ENCODE measurements at regions not wholly inside any gene's neighbourhood (a gene's known extent, or its start where the extent isn't known, plus 50 kb on each side); places are given as distances from the start of the nearest gene placed in this dataset.

GRCh38 chr20:10741060-10741459 is 67.3 kb upstream of the JAG1 start:
- intact Hi-C loops (cut with micrococcal nuclease; ENCODE audit: unreplicated experiment): no loop called here
- H3K9me3 ChIP-seq (ENCODE audit: low read length): no peaks in the 10 kb centered on the region
- POLR2A ChIA-PET: interaction anchor here (1.2 kb wide), 1 partner anchor 303 kb away, joined by 3 read pairs; no protein-coding TSS in a partner anchor

GRCh38 chr20:10745790-10746189 is 72.0 kb upstream of the JAG1 start:
- no peak for DNase-seq (ENCODE audit: low spot score)
- Histone ChIP-seq H3K27ac (ENCODE audit: low read depth, low read length, poor library complexity, severe bottlenecking) (no peak overlapping the region), H2AFZ (ENCODE audit: low read length) (no peak overlapping the region), H3K79me2 (ENCODE audit: insufficient read depth, low read depth, low read length) (no peaks in the 10 kb centered on the region), H3K4me2 (ENCODE audit: low read length) (no peak overlapping the region), H3K9me3 (ENCODE audit: low read length) (no peaks in the 10 kb centered on the region), H3K9me2 (ENCODE audit: insufficient read depth, low read length) (no peaks in the 10 kb centered on the region), H4K20me1 (ENCODE audit: insufficient read depth, low read length) (no peaks in the 10 kb centered on the region), H3K4me1 (ENCODE audit: insufficient read depth, low read length, poor library complexity, severe bottlenecking) (no peaks in the 10 kb centered on the region), H3K4me3 (ENCODE audit: low read depth, low read length, poor library complexity, severe bottlenecking) (no peak overlapping the region), H3K36me3 (ENCODE audit: insufficient read depth, low read length) (no peaks in the 10 kb centered on the region)
- no peak for TF ChIP-seq CTCF (conservative IDR thresholded peaks at IDR 0.05; ENCODE audit: low read length)
- TF ChIP-seq EZH2phosphoT487 (IDR thresholded peaks at IDR 0.05; ENCODE audit: borderline replicate concordance, low read depth, low read length): no peak
- POLR2A ChIA-PET: no interaction called here
- BruUV-seq (replicated peaks): no TSS peak
- intact Hi-C loops (cut with micrococcal nuclease; ENCODE audit: unreplicated experiment): no loop called here
- CTCF ChIA-PET (ENCODE audit: unreplicated experiment): no interaction called here

More at GRCh38 chr20:10741060-10741459, 67.3 kb upstream of the JAG1 start:
- H3K4me1 ChIP-seq (ENCODE audit: insufficient read depth, low read length, poor library complexity, severe bottlenecking): no peaks in the 10 kb centered on the region
- H3K4me3 ChIP-seq (ENCODE audit: low read depth, low read length, poor library complexity, severe bottlenecking): no peak overlapping the region
- TF ChIP-seq CTCF (conservative IDR thresholded peaks at IDR 0.05; ENCODE audit: low read length) (no peak), EZH2phosphoT487 (IDR thresholded peaks at IDR 0.05; ENCODE audit: borderline replicate concordance, low read depth, low read length) (no peak)
- BruUV-seq (replicated peaks): no TSS peak
- H4K20me1 ChIP-seq (ENCODE audit: insufficient read depth, low read length): no peaks in the 10 kb centered on the region
- no peak overlapping the region for H3K27ac ChIP-seq (ENCODE audit: low read depth, low read length, poor library complexity, severe bottlenecking)
- no peaks in the 10 kb centered on the region for H3K36me3 ChIP-seq (ENCODE audit: insufficient read depth, low read length)
- no peak overlapping the region for H2AFZ ChIP-seq (ENCODE audit: low read length)
- no peak for DNase-seq (ENCODE audit: low spot score)
- no peak overlapping the region for H3K4me2 ChIP-seq (ENCODE audit: low read length)
- H3K9me2 ChIP-seq (ENCODE audit: insufficient read depth, low read length): no peaks in the 10 kb centered on the region
- H3K79me2 ChIP-seq (ENCODE audit: insufficient read depth, low read depth, low read length): no peaks in the 10 kb centered on the region
- CTCF ChIA-PET (ENCODE audit: unreplicated experiment): no interaction called here

- CTCF ChIA-PET (ENCODE audit: unreplicated experiment): no interaction called here
- BruUV-seq (replicated peaks): no TSS peak
- H3K9me3 ChIP-seq (ENCODE audit: low read length): no peaks in the 10 kb centered on the region
- DNase-seq (ENCODE audit: low spot score): no peak
- no peaks in the 10 kb centered on the region for H3K79me2 ChIP-seq (ENCODE audit: insufficient read depth, low read depth, low read length)
- H3K9me2 ChIP-seq (ENCODE audit: insufficient read depth, low read length): no peaks in the 10 kb centered on the region
- H2AFZ ChIP-seq (ENCODE audit: low read length): no peak overlapping the region
- H3K4me3 ChIP-seq (ENCODE audit: low read depth, low read length, poor library complexity, severe bottlenecking): no peak overlapping the region
- H3K4me1 ChIP-seq (ENCODE audit: insufficient read depth, low read length, poor library complexity, severe bottlenecking): no peaks in the 10 kb centered on the region
- no peaks in the 10 kb centered on the region for H3K36me3 ChIP-seq (ENCODE audit: insufficient read depth, low read length)
- no peak overlapping the region for H3K27ac ChIP-seq (ENCODE audit: low read depth, low read length, poor library complexity, severe bottlenecking)
- TF ChIP-seq EZH2phosphoT487 (IDR thresholded peaks at IDR 0.05; ENCODE audit: borderline replicate concordance, low read depth, low read length) (no peak), CTCF (conservative IDR thresholded peaks at IDR 0.05; ENCODE audit: low read length) (no peak)
- POLR2A ChIA-PET: interaction anchor here (0.7 kb wide), 1 partner anchor 811 kb away, joined by 3 read pairs; no protein-coding TSS in a partner anchor
- H3K4me2 ChIP-seq (ENCODE audit: low read length): no peak overlapping the region
- intact Hi-C loops (cut with micrococcal nuclease; ENCODE audit: unreplicated experiment): no loop called here
- H4K20me1 ChIP-seq (ENCODE audit: insufficient read depth, low read length): no peaks in the 10 kb centered on the region
Observed at GRCh38 chr20:10747019-10747418, 73.2 kb upstream of the JAG1 start.
